ENCODE measurements at regions not wholly inside any gene's neighbourhood (a gene's known extent, or its start where the extent isn't known, plus 50 kb on each side); places are given as distances from the start of the nearest gene placed in this dataset.

DNA sequence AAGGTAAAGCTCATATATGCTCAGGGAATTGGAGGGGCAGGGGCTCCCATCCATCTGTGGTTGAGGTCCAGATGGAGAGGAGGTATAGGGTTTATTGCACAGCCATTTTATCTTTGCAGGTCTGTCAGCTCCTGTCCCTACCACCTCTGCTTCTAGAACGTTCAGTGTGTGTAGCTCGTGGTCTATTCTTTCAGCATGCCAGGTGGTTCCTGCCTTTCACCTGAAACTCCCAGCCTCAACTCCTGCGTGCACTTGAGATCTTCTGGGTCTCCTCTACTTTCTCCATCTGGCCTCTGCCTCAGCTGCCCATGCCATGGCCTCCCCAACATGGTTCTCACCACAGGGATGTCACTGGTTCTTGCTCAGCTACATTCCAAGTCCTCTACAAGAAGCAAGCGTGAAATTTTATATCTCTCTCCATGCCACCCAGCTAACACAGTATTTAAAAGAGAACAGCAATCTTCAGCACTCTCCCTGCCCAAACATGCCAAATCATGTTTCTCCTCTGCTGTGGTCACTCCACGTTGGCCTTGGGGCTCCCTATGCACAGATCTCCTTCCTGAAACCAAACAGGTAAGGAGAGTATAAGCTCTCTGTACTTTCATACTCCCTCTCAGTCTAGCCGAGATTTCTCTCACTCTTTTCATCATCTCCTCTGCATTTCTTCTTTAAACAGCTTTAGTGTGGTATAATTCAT lies 157.8 kb upstream of the TRPC6 start:
- no peak for TF ChIP-seq ZNF639 (CRISPR knock-in tag; conservative IDR thresholded peaks at IDR 0.05 in 1 of 2, IDR thresholded peaks at IDR 0.05 in 1 of 2)
- TF ChIP-seq ATF1 (CRISPR knock-in tag; IDR thresholded peaks at IDR 0.05), result no peak
- TF ChIP-seq ATF1 (tag; IDR thresholded peaks at IDR 0.05), result no peak
- TF ChIP-seq CTCF (IDR thresholded peaks at IDR 0.05 in 2 of 3, conservative IDR thresholded peaks at IDR 0.05 in 1 of 3; ENCODE audit: insufficient read depth in 2 of 3, low read depth in 1 of 3, low read length in 3 of 3), result no peak
- TF ChIP-seq, protein P1, sequence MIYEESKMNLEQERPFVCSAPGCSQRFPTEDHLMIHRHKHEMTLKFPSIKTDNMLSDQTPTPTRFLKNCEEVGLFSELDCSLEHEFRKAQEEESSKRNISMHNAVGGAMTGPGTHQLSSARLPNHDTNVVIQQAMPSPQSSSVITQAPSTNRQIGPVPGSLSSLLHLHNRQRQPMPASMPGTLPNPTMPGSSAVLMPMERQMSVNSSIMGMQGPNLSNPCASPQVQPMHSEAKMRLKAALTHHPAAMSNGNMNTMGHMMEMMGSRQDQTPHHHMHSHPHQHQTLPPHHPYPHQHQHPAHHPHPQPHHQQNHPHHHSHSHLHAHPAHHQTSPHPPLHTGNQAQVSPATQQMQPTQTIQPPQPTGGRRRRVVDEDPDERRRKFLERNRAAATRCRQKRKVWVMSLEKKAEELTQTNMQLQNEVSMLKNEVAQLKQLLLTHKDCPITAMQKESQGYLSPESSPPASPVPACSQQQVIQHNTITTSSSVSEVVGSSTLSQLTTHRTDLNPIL (CRISPR knock-in tag; IDR thresholded peaks at IDR 0.05), result no peak
- no peak for TF ChIP-seq BCLAF1 (IDR thresholded peaks at IDR 0.05; ENCODE audit: borderline replicate concordance in 1 of 2, control insufficient read depth in 1 of 2, low read depth in 2 of 2, low read length in 1 of 2)

All from K562 (cell line).